ENCODE measurements at regions not wholly inside any gene's neighbourhood (a gene's known extent, or its start where the extent isn't known, plus 50 kb on each side); places are given as distances from the start of the nearest gene placed in this dataset.

DNA sequence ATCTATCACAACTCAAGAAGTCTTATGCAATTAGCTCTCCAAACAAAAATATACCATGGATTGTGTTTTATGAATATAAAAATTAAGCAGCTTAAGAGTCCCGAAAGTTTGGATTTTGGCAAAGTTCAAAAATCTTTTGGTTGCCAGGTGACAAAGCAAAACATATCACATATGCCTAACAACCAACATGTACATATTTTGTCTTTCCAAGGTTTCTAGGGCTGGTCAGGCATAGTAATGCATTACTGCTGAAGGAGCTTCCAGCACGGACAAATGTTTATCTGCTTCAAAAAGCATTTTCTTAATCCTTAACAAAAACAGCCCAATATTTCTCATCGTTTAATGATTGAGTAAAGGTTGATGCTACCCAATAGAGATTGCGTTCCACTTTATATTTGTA lies 1327.1 kb upstream of the ZEB2 start:
- TF ChIP-seq, protein P1, sequence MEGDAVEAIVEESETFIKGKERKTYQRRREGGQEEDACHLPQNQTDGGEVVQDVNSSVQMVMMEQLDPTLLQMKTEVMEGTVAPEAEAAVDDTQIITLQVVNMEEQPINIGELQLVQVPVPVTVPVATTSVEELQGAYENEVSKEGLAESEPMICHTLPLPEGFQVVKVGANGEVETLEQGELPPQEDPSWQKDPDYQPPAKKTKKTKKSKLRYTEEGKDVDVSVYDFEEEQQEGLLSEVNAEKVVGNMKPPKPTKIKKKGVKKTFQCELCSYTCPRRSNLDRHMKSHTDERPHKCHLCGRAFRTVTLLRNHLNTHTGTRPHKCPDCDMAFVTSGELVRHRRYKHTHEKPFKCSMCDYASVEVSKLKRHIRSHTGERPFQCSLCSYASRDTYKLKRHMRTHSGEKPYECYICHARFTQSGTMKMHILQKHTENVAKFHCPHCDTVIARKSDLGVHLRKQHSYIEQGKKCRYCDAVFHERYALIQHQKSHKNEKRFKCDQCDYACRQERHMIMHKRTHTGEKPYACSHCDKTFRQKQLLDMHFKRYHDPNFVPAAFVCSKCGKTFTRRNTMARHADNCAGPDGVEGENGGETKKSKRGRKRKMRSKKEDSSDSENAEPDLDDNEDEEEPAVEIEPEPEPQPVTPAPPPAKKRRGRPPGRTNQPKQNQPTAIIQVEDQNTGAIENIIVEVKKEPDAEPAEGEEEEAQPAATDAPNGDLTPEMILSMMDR (conservative IDR thresholded peaks at IDR 0.05), result no peak
- TF ChIP-seq EZH2 (IDR thresholded peaks at IDR 0.05; ENCODE audit: low read depth), result no peak
